Keratinocyte (primary cell): ENCODE measurements at regions not wholly inside any gene's neighbourhood (a gene's known extent, or its start where the extent isn't known, plus 50 kb on each side); places are given as distances from the start of the nearest gene placed in this dataset.

ENCODE experiments used
- CTCF ChIP-seq, 3 experiments: IDR thresholded peaks in 1 of 3; conservative IDR thresholded peaks in 1 of 3; optimal IDR thresholded peaks in 1 of 3; 2 replicates in 2 of 3; 3 replicates in 1 of 3; pipeline versions ENCODE3 to v1.5.1; 2011; ENCODE audit warnings: low read length in 3 of 3, mild to moderate bottlenecking in 3 of 3, moderate library complexity in 2 of 3, control low read depth in 1 of 3, inconsistent platforms in 1 of 3; ENCODE audit not compliant: insufficient read depth in 2 of 3; ENCODE audit errors: extremely low read depth in 1 of 3
- EZH2 ChIP-seq: IDR thresholded peaks from one replicate; pipeline ENCODE4 v1.6.1; 2012; ENCODE audit warnings: inconsistent platforms, mild to moderate bottlenecking, low read length, moderate library complexity

DNA sequence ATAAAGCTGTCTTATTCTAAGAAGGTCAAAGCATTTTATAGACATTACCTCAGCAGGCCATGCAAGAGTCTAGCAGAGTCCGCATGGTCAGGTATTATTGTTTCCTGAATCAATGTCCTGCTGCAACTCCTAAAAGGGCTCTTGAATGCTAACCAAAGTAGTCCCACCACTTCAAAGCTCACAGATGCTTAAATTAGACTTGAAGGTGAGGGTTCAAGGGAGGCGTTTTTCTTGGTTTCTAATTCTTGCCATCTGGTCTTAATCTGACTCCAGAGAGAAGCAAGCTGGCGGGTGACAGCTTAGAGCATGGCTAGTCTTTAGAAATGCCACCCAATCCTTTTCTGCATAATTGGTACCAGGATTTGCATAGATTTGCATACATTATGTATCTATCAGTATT is 226.3 kb downstream of the MREG start:
- TF ChIP-seq CTCF (optimal IDR thresholded peaks at IDR 0.05 in 1 of 3, IDR thresholded peaks at IDR 0.05 in 1 of 3, conservative IDR thresholded peaks at IDR 0.05 in 1 of 3; ENCODE audit: extremely low read depth in 1 of 3, insufficient read depth in 2 of 3, low read length in 3 of 3) (no peak), EZH2 (no peak)
